ENCODE measurements at regions not wholly inside any gene's neighbourhood (a gene's known extent, or its start where the extent isn't known, plus 50 kb on each side); places are given as distances from the start of the nearest gene placed in this dataset.

- no peak for DNase-seq (ENCODE audit: low read depth)
- TF ChIP-seq CTCF (conservative IDR thresholded peaks at IDR 0.05; ENCODE audit: low read depth, low read length), result no peak
These were observed 128.0 kb upstream of the VSTM2B start for GRCh38 chr19:29397748-29398147.

GRCh38 chr19:29399804-29400203, 126.0 kb upstream of the VSTM2B start:
- no peak overlapping the region for H3K4me3 ChIP-seq (ENCODE audit: low read depth, low read length)
- no peak for DNase-seq (ENCODE audit: low read depth)
- TF ChIP-seq CTCF (conservative IDR thresholded peaks at IDR 0.05; ENCODE audit: low read depth, low read length), result no peak

More at GRCh38 chr19:29397748-29398147, 128.0 kb upstream of the VSTM2B start:
- no peak overlapping the region for H3K4me3 ChIP-seq (ENCODE audit: low read depth, low read length)

- TF ChIP-seq CTCF (conservative IDR thresholded peaks at IDR 0.05; ENCODE audit: low read depth, low read length), result no peak
- H3K4me3 ChIP-seq (ENCODE audit: low read depth, low read length), result no peak overlapping the region
- DNase-seq (ENCODE audit: low read depth), result no peak
These were observed 124.7 kb upstream of the VSTM2B start for GRCh38 chr19:29400917-29401711.

- no peak for DNase-seq (ENCODE audit: low read depth)
- TF ChIP-seq CTCF (conservative IDR thresholded peaks at IDR 0.05; ENCODE audit: low read depth, low read length), result no peak
- no peak overlapping the region for H3K4me3 ChIP-seq (ENCODE audit: low read depth, low read length)
These were observed 123.9 kb upstream of the VSTM2B start for GRCh38 chr19:29401712-29402421.

GRCh38 chr19:29402563-29402962, 123.2 kb upstream of the VSTM2B start:
- no peak for DNase-seq (ENCODE audit: low read depth)
- no peak for TF ChIP-seq CTCF (conservative IDR thresholded peaks at IDR 0.05; ENCODE audit: low read depth, low read length)
- no peak overlapping the region for H3K4me3 ChIP-seq (ENCODE audit: low read depth, low read length)

- no peak overlapping the region for H3K4me3 ChIP-seq (ENCODE audit: low read depth, low read length)
- DNase-seq (ENCODE audit: low read depth), result no peak
- TF ChIP-seq CTCF (conservative IDR thresholded peaks at IDR 0.05; ENCODE audit: low read depth, low read length), result no peak
These were observed 121.8 kb upstream of the VSTM2B start for GRCh38 chr19:29404015-29404414.
